ENCODE measurements at regions not wholly inside any gene's neighbourhood (a gene's known extent, or its start where the extent isn't known, plus 50 kb on each side); places are given as distances from the start of the nearest gene placed in this dataset.

- no peak overlapping the region for H3K27ac Mint-ChIP-seq
- H3K36me3 Mint-ChIP-seq (ENCODE audit: low read depth) = no peaks in the 10 kb centered on the region
- TF ChIP-seq CTCF (IDR thresholded peaks at IDR 0.05; ENCODE audit: unreplicated experiment in 3 of 3) = no peak
- peaks cover 3% of the 10 kb centered on the region for H3K9me3 Mint-ChIP-seq
- no peaks in the 10 kb centered on the region for H3K4me1 Mint-ChIP-seq
- no peaks in the 10 kb centered on the region for H3K27me3 Mint-ChIP-seq (ENCODE audit: low read depth)
- H3K4me3 Mint-ChIP-seq = no peak overlapping the region
Observed at GRCh38 chr15:37756407-37756806, 178.0 kb upstream of the TMCO5A start.

- TF ChIP-seq CTCF (IDR thresholded peaks at IDR 0.05; ENCODE audit: unreplicated experiment in 3 of 3) = no peak
- Mint-ChIP-seq H3K4me1 (no peaks in the 10 kb centered on the region), H3K4me3 (no peak overlapping the region), H3K27ac (peak overlapping the region in 1 of 3 experiments; percentile 12), H3K27me3 (ENCODE audit: low read depth) (no peaks in the 10 kb centered on the region), H3K9me3 (no peaks in the 10 kb centered on the region), H3K36me3 (ENCODE audit: low read depth) (no peaks in the 10 kb centered on the region)
Observed at GRCh38 chr15:37758412-37758811, 176.0 kb upstream of the TMCO5A start.

- peak overlapping the region in 2 of 3 experiments; percentile 16 to 82 for H3K27ac Mint-ChIP-seq
- no peaks in the 10 kb centered on the region for H3K36me3 Mint-ChIP-seq (ENCODE audit: low read depth)
Observed at GRCh38 chr15:37764733-37765191, 169.7 kb upstream of the TMCO5A start.

GRCh38 chr15:37765786-37766185, 168.7 kb upstream of the TMCO5A start:
- Mint-ChIP-seq H3K36me3 (ENCODE audit: low read depth) (no peaks in the 10 kb centered on the region), H3K4me1 (peaks cover 14% of the 10 kb centered on the region)

More at GRCh38 chr15:37764733-37765191, 169.7 kb upstream of the TMCO5A start:
- Mint-ChIP-seq H3K4me3 (peak overlapping the region in 1 of 3 experiments; percentile 51), H3K27me3 (ENCODE audit: low read depth) (no peaks in the 10 kb centered on the region), H3K4me1 (peaks cover 14% of the 10 kb centered on the region), H3K9me3 (no peaks in the 10 kb centered on the region)
- peak; percentile 49 to 56 (median 49) for TF ChIP-seq CTCF (IDR thresholded peaks at IDR 0.05; ENCODE audit: unreplicated experiment in 3 of 3)

GRCh38 chr15:37767841-37768455, 166.5 kb upstream of the TMCO5A start:
- Mint-ChIP-seq H3K9me3 (no peaks in the 10 kb centered on the region), H3K4me3 (no peak overlapping the region), H3K36me3 (ENCODE audit: low read depth) (no peaks in the 10 kb centered on the region), H3K4me1 (peaks cover 14% of the 10 kb centered on the region), H3K27ac (no peak overlapping the region), H3K27me3 (ENCODE audit: low read depth) (no peaks in the 10 kb centered on the region)
- TF ChIP-seq CTCF (IDR thresholded peaks at IDR 0.05; ENCODE audit: unreplicated experiment in 3 of 3) = no peak

More at GRCh38 chr15:37765786-37766185, 168.7 kb upstream of the TMCO5A start:
- Mint-ChIP-seq H3K9me3 (no peaks in the 10 kb centered on the region), H3K27ac (no peak overlapping the region), H3K4me3 (no peak overlapping the region), H3K27me3 (ENCODE audit: low read depth) (no peaks in the 10 kb centered on the region)
- no peak for TF ChIP-seq CTCF (IDR thresholded peaks at IDR 0.05; ENCODE audit: unreplicated experiment in 3 of 3)

GRCh38 chr15:37771465-37771864, 163.0 kb upstream of the TMCO5A start:
- H3K27me3 Mint-ChIP-seq (ENCODE audit: low read depth) = no peaks in the 10 kb centered on the region
- H3K9me3 Mint-ChIP-seq = peaks cover 3% of the 10 kb centered on the region
- no peak overlapping the region for H3K4me3 Mint-ChIP-seq
- no peaks in the 10 kb centered on the region for H3K4me1 Mint-ChIP-seq
- H3K36me3 Mint-ChIP-seq (ENCODE audit: low read depth) = no peaks in the 10 kb centered on the region
- TF ChIP-seq CTCF (IDR thresholded peaks at IDR 0.05; ENCODE audit: unreplicated experiment in 3 of 3) = no peak
- H3K27ac Mint-ChIP-seq = no peak overlapping the region

Data from nephron (organoid).